T-helper 1 cell treated with Interleukin-12 subunit alpha and Interleukin-12 subunit beta and Interleukin-4 antibody, amounts not matched to agents 30 μg/mL and 1 μg/mL, for 36 hours (primary cell): ENCODE measurements at regions not wholly inside any gene's neighbourhood (a gene's known extent, or its start where the extent isn't known, plus 50 kb on each side); places are given as distances from the start of the nearest gene placed in this dataset.
"Not testable (repeated sequence)": the region's sequence is repeated elsewhere in the genome, so short reads cannot be mapped to it uniquely, and the experiment has no call there.

ENCODE experiments used
- H3K27ac Mint-ChIP-seq: one replicate; pipeline ENCODE4 v1.8.0; 2021; ENCODE audit warnings: mild to moderate bottlenecking, mixed read lengths
- H3K27me3 Mint-ChIP-seq: one replicate; pipeline ENCODE4 v1.8.0; 2021; ENCODE audit warnings: low read depth, mixed read lengths
- H3K36me3 Mint-ChIP-seq: one replicate; pipeline ENCODE4 v1.8.0; 2021; ENCODE audit warnings: low read depth, mixed read lengths
- H3K4me1 Mint-ChIP-seq: one replicate; pipeline ENCODE4 v1.8.0; 2021; ENCODE audit warnings: low read depth, mixed read lengths
- H3K4me3 Mint-ChIP-seq: one replicate; pipeline ENCODE4 v1.8.0; 2021; ENCODE audit warnings: mild to moderate bottlenecking, moderate library complexity, mixed read lengths
- H3K9me3 Mint-ChIP-seq: one replicate; pipeline ENCODE4 v1.8.0; 2021; ENCODE audit warnings: mixed read lengths

DNA sequence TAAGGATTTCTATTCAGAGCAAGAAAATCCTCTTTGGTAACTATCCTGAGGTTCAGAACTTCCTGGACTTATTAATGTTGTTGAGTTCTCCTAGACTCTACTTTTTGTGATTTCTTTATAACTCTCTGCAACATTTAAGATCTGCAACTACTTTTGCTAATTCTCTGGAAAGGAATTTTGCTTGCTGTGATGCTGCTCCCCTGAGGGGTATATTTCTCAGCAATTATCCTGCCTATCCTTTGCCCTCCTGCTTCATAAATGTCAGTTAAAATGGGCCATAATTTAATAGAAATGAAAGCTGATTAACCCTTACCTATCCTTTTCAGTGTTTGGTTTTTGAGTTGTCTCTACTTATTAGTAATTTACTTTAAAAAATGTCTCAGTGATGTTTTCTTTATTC is 377.3 kb upstream of the LRRC3B start:
- Mint-ChIP-seq H3K9me3 (peaks cover 19% of the 10 kb centered on the region), H3K4me3 (no peak overlapping the region), H3K27ac (no peak overlapping the region), H3K36me3 (no peaks in the 10 kb centered on the region), H3K27me3 (no peaks in the 10 kb centered on the region), H3K4me1 (no peaks in the 10 kb centered on the region)

DNA sequence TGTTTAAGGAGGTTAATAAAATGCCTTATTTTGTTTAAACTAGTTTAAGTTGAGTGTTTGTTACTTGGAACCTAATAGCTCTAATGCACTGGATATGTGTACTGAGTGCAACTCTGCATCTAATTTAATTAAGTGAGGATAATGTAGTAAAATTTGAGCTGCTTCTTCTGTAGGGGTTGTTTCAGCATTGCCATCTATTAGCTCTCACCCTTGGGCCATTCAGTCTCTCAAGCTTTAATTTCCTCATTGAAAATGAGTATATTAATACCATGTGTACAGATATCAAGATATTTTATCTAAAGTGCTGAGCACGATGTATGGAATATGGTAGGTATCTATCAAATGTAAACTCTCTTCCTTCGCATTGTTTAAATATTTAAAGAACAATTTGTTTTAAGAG is 375.7 kb upstream of the LRRC3B start:
- Mint-ChIP-seq H3K36me3 (no peaks in the 10 kb centered on the region), H3K9me3 (peaks cover 16% of the 10 kb centered on the region), H3K4me1 (no peaks in the 10 kb centered on the region), H3K4me3 (no peak overlapping the region), H3K27me3 (no peaks in the 10 kb centered on the region), H3K27ac (no peak overlapping the region)

DNA sequence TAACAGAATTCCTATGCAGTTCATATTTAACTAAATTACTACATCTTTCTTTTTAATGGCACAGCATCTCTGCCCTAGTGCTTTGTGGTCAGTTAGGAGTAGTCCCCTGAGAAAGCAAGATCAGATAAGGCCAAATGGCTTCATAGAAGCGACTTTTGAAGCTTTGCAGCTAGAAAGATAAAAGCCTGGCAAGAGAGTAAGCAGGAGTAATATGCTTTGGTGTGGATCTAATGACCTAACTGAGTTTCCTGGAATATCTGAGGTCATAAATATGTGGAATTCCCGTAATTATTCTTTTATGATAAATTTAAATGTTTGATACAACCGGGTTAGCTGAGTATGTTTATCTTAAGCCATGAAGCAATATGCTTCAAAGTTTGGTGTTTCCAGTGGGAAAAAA is 374.9 kb upstream of the LRRC3B start:
- no peaks in the 10 kb centered on the region for H3K36me3 Mint-ChIP-seq
- H3K4me1 Mint-ChIP-seq = no peaks in the 10 kb centered on the region
- H3K4me3 Mint-ChIP-seq = no peak overlapping the region
- no peak overlapping the region for H3K27ac Mint-ChIP-seq
- H3K27me3 Mint-ChIP-seq = no peaks in the 10 kb centered on the region
- peaks cover 9% of the 10 kb centered on the region for H3K9me3 Mint-ChIP-seq

DNA sequence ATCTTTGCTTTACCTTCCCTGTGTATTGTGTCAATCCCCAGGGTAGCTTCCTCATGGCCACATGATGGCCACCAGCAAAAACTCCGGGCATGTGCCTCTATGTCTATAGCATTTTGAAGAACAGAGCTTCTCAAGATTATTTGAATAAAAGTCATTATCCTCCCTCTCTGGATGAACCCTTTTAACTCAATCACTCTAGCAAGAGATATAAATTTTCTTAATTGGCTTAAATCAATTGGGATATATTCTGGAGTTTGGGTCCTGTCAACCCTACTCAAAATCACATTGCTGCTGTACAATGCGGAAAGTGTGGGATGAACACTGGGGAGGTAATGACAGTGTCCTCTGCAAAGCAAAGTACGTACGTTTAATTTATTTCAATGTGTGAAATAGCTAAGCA is 370.6 kb upstream of the LRRC3B start:
- H3K36me3 Mint-ChIP-seq = no peaks in the 10 kb centered on the region
- no peak overlapping the region for H3K4me3 Mint-ChIP-seq
- no peaks in the 10 kb centered on the region for H3K9me3 Mint-ChIP-seq
- H3K4me1 Mint-ChIP-seq = no peaks in the 10 kb centered on the region
- no peak overlapping the region for H3K27ac Mint-ChIP-seq
- H3K27me3 Mint-ChIP-seq = no peaks in the 10 kb centered on the region

DNA sequence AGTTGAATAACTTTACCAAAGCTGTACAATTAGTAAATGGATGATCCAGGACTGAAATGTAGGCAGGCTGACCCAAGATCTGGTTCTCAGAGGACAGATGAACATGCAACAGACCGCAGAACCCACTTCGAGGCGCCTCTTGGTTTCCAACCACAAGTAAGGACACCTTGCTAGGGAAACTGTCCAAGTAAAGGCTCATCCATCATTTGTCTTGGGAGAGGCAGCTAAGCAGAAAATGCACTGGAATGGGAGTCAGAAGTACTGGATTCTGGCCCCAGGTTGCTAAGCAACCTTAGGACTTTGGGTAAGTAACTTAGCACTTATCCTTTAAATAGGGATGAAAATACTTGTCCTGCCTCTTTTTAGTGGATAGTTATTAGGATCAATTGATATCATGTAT is 366.3 kb upstream of the LRRC3B start:
- Mint-ChIP-seq H3K27ac (no peak overlapping the region), H3K36me3 (no peaks in the 10 kb centered on the region), H3K9me3 (peaks cover 3% of the 10 kb centered on the region), H3K4me1 (no peaks in the 10 kb centered on the region), H3K4me3 (no peak overlapping the region), H3K27me3 (no peaks in the 10 kb centered on the region)

DNA sequence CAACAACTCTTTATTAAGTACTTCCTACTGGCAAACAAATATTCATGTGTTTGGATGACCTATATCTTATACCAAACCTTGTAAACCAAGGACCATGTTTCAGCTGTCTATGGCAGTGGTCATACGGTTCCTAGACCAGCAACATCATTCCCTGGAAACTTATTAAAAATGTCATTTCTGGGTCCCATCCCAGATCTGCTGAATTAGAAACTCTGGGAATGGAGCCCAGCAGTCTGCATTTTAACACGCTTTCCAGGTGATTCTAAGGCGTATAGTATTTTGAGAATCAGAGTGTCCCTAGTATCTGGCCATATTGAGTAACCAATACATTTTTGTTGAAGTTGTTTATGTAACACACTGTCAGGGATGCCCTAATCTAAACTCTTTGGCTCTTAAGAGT is 363.4 kb upstream of the LRRC3B start:
- H3K4me3 Mint-ChIP-seq = no peak overlapping the region
- H3K27me3 Mint-ChIP-seq = no peaks in the 10 kb centered on the region
- no peak overlapping the region for H3K27ac Mint-ChIP-seq
- H3K9me3 Mint-ChIP-seq = peaks cover 3% of the 10 kb centered on the region
- H3K36me3 Mint-ChIP-seq = no peaks in the 10 kb centered on the region
- H3K4me1 Mint-ChIP-seq = no peaks in the 10 kb centered on the region

DNA sequence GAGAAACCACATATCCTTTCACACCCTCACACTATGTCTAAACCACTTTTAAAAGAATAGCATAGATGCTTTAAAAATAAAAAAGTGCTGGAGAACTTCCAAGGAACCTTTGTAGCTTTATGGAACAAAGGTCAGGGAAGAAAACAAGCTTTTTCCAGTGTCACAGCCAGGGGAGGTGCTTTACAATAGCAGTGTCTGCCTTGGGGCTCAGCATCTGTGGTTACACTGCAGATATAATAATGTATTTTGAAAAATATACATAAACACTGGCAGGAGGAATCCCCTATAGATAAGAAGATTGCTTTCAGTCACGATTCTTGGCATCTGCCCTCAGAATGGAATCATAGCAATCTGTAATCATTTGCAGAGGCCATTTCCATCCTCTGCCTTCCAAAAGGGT is 362.4 kb upstream of the LRRC3B start:
- H3K4me3 Mint-ChIP-seq = no peak overlapping the region
- no peaks in the 10 kb centered on the region for H3K4me1 Mint-ChIP-seq
- H3K9me3 Mint-ChIP-seq = peaks cover 3% of the 10 kb centered on the region
- no peaks in the 10 kb centered on the region for H3K36me3 Mint-ChIP-seq
- H3K27ac Mint-ChIP-seq = no peak overlapping the region
- H3K27me3 Mint-ChIP-seq = no peaks in the 10 kb centered on the region

DNA sequence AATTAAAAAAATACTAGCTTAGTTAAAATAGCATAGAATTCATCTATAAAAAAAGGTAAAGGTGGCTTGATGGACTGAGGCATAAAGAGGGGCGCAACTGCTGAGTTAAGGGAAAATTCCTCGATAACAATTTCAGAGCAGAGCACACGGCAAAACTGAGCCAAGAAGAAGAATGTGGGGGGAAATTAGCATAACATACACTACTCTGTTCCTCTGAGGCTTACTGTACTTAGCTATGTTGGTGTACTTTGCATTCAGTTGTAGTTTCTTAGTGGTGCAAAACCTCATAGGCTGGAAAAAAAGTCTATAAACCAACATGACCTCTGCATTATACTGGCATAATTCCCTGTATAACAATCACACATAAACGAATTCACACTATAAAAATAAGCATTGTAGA is 357.9 kb upstream of the LRRC3B start:
- no peaks in the 10 kb centered on the region for H3K27me3 Mint-ChIP-seq
- H3K4me3 Mint-ChIP-seq = no peak overlapping the region
- H3K27ac Mint-ChIP-seq = no peak overlapping the region
- no peaks in the 10 kb centered on the region for H3K4me1 Mint-ChIP-seq
- no peaks in the 10 kb centered on the region for H3K36me3 Mint-ChIP-seq
- peaks cover 3% of the 10 kb centered on the region for H3K9me3 Mint-ChIP-seq

DNA sequence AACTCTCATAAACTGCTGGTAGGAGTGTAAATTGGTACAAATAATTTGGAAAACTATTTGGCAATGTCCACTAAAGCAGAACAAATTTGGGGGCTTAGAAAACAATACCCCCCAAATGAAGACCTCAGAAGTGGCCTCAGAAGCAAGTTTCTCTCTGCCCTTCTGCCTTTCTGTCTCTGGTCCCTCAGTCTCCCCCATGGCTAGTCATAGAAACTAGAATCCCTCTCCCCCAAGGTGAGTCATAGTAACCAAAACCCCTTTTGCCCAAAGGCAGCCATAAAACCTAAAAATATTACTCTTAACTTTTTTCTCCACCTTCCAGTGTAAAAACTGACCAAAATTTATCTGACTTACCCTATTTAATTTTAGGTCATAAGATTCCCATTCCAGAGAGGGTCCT is 350.7 kb upstream of the LRRC3B start:
- H3K4me1 Mint-ChIP-seq = no peaks in the 10 kb centered on the region
- H3K27me3 Mint-ChIP-seq = no peaks in the 10 kb centered on the region
- no peak overlapping the region for H3K4me3 Mint-ChIP-seq
- H3K9me3 Mint-ChIP-seq = peaks cover 4% of the 10 kb centered on the region
- H3K27ac Mint-ChIP-seq = no peak overlapping the region
- H3K36me3 Mint-ChIP-seq = no peaks in the 10 kb centered on the region

DNA sequence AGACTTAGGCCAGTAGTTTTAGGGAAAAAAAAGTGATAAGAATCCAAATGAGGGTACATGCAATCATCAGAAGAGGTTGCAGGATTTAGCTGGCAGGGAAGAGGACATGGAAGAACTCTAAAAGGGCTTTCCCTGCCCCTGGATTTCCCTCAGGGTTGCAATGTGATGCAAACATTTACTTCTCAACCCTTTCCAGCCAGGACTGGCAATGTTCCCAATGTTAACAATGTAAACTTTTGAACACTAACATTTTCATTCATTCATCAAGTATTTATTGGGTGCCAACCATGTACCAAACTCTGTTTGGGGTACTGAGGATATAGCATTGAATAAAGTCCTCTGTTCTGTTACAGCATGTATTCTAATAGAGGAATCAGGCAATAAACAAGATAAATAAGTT is 349.4 kb upstream of the LRRC3B start:
- no peaks in the 10 kb centered on the region for H3K36me3 Mint-ChIP-seq
- H3K9me3 Mint-ChIP-seq = peaks cover 4% of the 10 kb centered on the region
- no peaks in the 10 kb centered on the region for H3K27me3 Mint-ChIP-seq
- no peak overlapping the region for H3K27ac Mint-ChIP-seq
- H3K4me1 Mint-ChIP-seq = no peaks in the 10 kb centered on the region
- no peak overlapping the region for H3K4me3 Mint-ChIP-seq

DNA sequence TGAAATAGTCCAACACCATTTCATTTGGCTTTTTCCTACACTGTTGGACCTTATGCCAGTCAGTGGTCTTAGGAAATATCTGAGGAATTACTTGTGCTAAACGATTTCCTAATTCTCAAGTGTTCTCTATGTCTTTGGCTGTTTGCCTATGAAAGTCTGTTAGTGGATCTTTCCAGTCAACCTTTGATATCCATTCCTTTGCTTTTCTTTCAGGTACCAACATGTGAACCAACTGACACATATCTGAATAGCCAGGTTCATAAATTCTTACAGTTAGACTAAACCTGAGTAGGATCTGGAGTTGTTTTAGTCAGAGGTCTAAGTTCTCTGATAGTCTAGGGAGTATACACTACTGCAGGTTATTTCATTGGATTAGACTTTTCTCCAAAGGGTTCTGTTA is 343.5 kb upstream of the LRRC3B start:
- no peak overlapping the region for H3K27ac Mint-ChIP-seq
- peaks cover 33% of the 10 kb centered on the region for H3K9me3 Mint-ChIP-seq
- H3K4me1 Mint-ChIP-seq = no peaks in the 10 kb centered on the region
- no peaks in the 10 kb centered on the region for H3K36me3 Mint-ChIP-seq
- H3K27me3 Mint-ChIP-seq = no peaks in the 10 kb centered on the region
- H3K4me3 Mint-ChIP-seq = no peak overlapping the region

DNA sequence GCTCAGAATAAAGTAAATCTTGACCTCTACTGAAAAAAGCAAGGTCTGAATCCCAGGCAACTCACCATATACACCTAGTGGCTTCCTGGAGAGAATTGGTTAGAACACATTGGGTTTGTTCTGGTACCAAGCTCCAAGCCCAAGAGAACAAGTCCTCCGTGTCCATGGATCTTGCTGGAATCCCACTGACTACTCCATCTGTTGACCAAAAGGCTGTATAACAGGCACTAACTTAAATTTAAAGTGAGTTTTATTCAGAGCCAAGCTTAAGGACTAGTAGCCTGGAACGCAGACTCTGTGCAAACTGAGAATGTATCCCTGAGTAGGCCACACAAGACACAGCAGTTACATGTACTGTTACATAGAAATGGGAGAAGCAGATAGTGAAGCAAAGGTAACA is 342.1 kb upstream of the LRRC3B start:
- Mint-ChIP-seq H3K36me3 (no peaks in the 10 kb centered on the region), H3K27me3 (no peaks in the 10 kb centered on the region), H3K9me3 (peaks cover 46% of the 10 kb centered on the region), H3K27ac (no peak overlapping the region), H3K4me3 (no peak overlapping the region), H3K4me1 (no peaks in the 10 kb centered on the region)

DNA sequence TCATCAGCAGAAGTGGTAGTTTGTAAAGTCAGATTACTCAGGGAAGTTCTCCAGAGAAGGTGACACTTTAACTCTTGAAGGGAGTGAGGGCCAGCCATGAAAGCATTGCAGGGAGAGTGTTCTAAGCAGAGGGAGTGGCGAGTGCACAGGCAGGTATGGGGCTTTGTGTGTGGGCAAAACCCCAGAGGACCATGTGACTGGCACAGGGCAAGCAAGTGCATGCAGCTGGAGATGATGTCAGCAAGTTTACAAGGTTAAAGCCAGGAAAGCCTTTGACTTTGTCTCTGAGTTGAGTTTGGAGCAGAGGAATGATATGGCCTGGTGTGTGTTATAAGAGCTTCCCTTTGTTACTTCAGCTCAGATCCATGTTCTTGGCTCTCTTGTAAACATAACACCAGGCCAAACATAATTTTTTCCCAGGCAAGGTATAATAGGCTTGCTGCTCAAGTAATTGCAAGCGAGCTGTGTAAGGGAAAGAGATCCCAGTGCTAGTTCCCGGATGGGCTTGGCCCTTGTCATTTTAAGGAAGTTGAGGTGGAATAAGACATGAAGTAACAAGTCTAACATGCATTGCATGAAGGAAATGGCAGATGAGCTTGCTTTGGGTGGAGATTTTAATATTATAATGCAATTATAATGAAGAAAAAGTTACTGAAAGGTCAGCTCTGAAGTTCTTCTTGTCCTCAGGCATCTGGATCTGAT is 341.1 kb upstream of the LRRC3B start:
- no peak overlapping the region for H3K4me3 Mint-ChIP-seq
- no peak overlapping the region for H3K27ac Mint-ChIP-seq
- peaks cover 52% of the 10 kb centered on the region for H3K9me3 Mint-ChIP-seq
- no peaks in the 10 kb centered on the region for H3K4me1 Mint-ChIP-seq
- H3K27me3 Mint-ChIP-seq = no peaks in the 10 kb centered on the region
- H3K36me3 Mint-ChIP-seq = no peaks in the 10 kb centered on the region

DNA sequence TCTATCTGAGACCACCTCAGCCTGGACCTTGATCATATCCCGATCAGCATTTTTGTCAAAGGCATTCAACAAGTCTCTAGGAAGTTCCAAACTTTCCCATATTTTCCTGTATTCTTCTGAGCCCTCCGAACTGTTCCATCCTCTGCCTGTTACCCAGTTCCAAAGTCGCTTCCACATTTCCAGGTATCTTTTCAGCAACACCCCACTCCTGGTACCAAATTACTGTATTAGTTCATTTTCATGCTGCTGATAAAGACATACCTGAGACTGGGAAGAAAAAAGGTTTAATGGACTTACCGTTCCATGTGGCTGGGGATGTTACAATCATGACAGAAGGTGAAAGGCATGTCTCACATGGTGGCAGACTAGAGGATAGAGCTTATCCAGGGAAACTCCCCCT is 338.1 kb upstream of the LRRC3B start:
- peaks cover 61% of the 10 kb centered on the region for H3K9me3 Mint-ChIP-seq
- not testable (repeated sequence) for H3K27ac Mint-ChIP-seq, H3K27me3 Mint-ChIP-seq, H3K4me3 Mint-ChIP-seq, H3K36me3 Mint-ChIP-seq, H3K4me1 Mint-ChIP-seq

DNA sequence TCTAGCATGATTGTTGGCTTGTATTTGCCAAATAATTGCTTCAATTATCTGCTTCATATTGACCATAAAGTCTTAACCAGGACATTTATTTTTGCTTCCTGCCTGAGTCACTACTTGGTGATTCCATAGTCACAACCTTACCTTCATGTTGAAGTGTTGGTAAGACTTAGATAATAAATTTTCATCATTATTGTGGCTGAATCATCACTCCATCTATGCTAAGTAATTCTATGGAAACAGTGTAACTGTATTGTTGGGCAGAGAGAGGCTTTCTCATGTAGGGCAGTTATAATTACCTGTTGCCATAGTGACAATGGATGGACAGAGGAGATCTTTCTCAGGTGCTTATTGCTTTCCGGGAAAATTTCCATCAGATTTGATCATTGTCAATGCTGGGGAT is 330.7 kb upstream of the LRRC3B start:
- no peak overlapping the region for H3K27ac Mint-ChIP-seq
- H3K4me3 Mint-ChIP-seq = no peak overlapping the region
- H3K4me1 Mint-ChIP-seq = no peaks in the 10 kb centered on the region
- peaks cover 7% of the 10 kb centered on the region for H3K9me3 Mint-ChIP-seq
- no peaks in the 10 kb centered on the region for H3K27me3 Mint-ChIP-seq
- H3K36me3 Mint-ChIP-seq = no peaks in the 10 kb centered on the region

DNA sequence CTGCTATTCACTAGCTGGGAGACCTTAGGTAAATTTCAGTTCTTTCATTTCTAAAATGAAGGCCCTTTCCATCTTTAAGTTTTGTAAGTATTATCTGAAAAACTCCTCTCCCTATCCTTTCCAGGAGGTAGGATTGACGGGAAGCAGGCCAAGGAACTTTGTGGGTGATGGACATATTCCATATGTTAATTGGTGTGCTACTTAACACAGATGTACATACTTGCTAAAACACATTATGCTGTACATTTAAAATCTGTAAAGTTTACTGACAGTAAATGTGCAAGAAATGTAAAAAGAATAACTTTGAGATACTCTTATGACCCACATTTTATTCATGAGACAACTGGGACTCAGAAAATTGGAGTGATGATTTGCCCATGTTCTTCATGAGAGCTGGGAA is 329.8 kb upstream of the LRRC3B start:
- Mint-ChIP-seq H3K9me3 (peaks cover 3% of the 10 kb centered on the region), H3K4me1 (no peaks in the 10 kb centered on the region), H3K4me3 (no peak overlapping the region), H3K27ac (no peak overlapping the region), H3K27me3 (no peaks in the 10 kb centered on the region), H3K36me3 (no peaks in the 10 kb centered on the region)
